CD4-positive, alpha-beta T cell (primary cell): ENCODE measurements at regions not wholly inside any gene's neighbourhood (a gene's known extent, or its start where the extent isn't known, plus 50 kb on each side); places are given as distances from the start of the nearest gene placed in this dataset.

Source experiments
- ATAC-seq: fragments of 200-7000 bp; cut with Tn5 transposase; one replicate; pipeline ENCODE4 v1.10.0; 2022; ENCODE audit warnings: mild to moderate bottlenecking; ENCODE audit not compliant: poor library complexity
- CTCF ChIA-PET: fragments of 350-600 bp; sonication (Branson Sonifier 250); formaldehyde crosslinking; loops from one replicate; lab custom pipeline; 2021; ENCODE audit warnings: antibody characterized with exemption, inconsistent platforms; lab: Charles Lee
- POLR2A ChIA-PET: fragments of 350-600 bp; sonication (Branson Sonifier 250); formaldehyde crosslinking; loops from one replicate; lab custom pipeline; 2021; ENCODE audit warnings: antibody characterized with exemption, inconsistent platforms; lab: Charles Lee
- DNase-seq, 14 experiments: peaks; one replicate each; pipeline ENCODE4 v3.0.0-alpha.2; 2013 to 2020; ENCODE audit warnings: mixed read lengths in 2 of 14
- H3K27ac ChIP-seq, 2 donors: one replicate each; pipeline versions ENCODE4 v1.5.1 to v1.7.0; 2013; ENCODE audit warnings: low read length in 2 of 2, low read depth in 1 of 2, mild to moderate bottlenecking in 1 of 2
- H3K27me3 ChIP-seq, 2 experiments: 1 replicate in 1 of 2; 2 replicates in 1 of 2; pipeline versions ENCODE4 v1.6.1 to v1.7.0; 2013; ENCODE audit warnings: low read length in 2 of 2, control low read depth in 1 of 2, mild to moderate bottlenecking in 1 of 2, moderate library complexity in 1 of 2; ENCODE audit not compliant: insufficient read depth in 2 of 2, control insufficient read depth in 1 of 2
- H3K36me3 ChIP-seq: one replicate; pipeline ENCODE4 v1.6.1; 2013; ENCODE audit warnings: low read length, control low read depth; ENCODE audit not compliant: insufficient read depth
- H3K4me1 ChIP-seq: one replicate; pipeline ENCODE4 v1.6.1; 2013; ENCODE audit warnings: low read length, control low read depth; ENCODE audit not compliant: insufficient read depth
- H3K4me3 ChIP-seq: one replicate; pipeline ENCODE4 v1.5.1; 2013; ENCODE audit warnings: mild to moderate bottlenecking, low read length, moderate library complexity
- H3K9me3 ChIP-seq, 2 experiments: 1 replicate in 1 of 2; 2 replicates in 1 of 2; pipeline versions ENCODE4 v1.6.1 to v1.7.0; 2013; ENCODE audit warnings: low read length in 2 of 2, mild to moderate bottlenecking in 2 of 2, control low read depth in 1 of 2, moderate library complexity in 1 of 2; ENCODE audit not compliant: control insufficient read depth in 1 of 2, insufficient read depth in 1 of 2
- H3K27ac Mint-ChIP-seq: one replicate; pipeline ENCODE4 v1.8.0; 2020; ENCODE audit warnings: mixed read lengths
- H3K27me3 Mint-ChIP-seq: one replicate; pipeline ENCODE4 v1.8.0; 2021; ENCODE audit warnings: mixed read lengths
- H3K36me3 Mint-ChIP-seq: one replicate; pipeline ENCODE4 v1.8.0; 2021; ENCODE audit warnings: low read depth, mixed read lengths
- H3K4me1 Mint-ChIP-seq: one replicate; pipeline ENCODE4 v1.8.0; 2021; ENCODE audit warnings: low read depth, mixed read lengths
- H3K4me3 Mint-ChIP-seq: one replicate; pipeline ENCODE4 v1.8.0; 2020; ENCODE audit warnings: mild to moderate bottlenecking, mixed read lengths
- H3K9me3 Mint-ChIP-seq: one replicate; pipeline ENCODE4 v1.8.0; 2020; ENCODE audit warnings: mixed read lengths
- intact Hi-C, 2 experiments: fragments of 100-400 bp; cut with DNase I in 1 of 2; cut with micrococcal nuclease in 1 of 2; formaldehyde crosslinking; loops; one replicate each; pipeline versions ENCODE4 v1.15.1 to v1.9.0; 2023 to 2025; cut with DNase I, micrococcal nuclease
- TF ChIP-seq, protein P1 (sequence below): fragments of 200-600 bp; IDR thresholded peaks from one replicate; pipeline ENCODE4 v1.8.0; 2022; ENCODE audit warnings: antibody characterized with exemption, mild to moderate bottlenecking

- Mint-ChIP-seq H3K9me3 (no peaks in the 10 kb centered on the region), H3K36me3 (no peaks in the 10 kb centered on the region), H3K27me3 (peaks cover 7% of the 10 kb centered on the region), H3K27ac (no peak overlapping the region), H3K4me1 (no peaks in the 10 kb centered on the region), H3K4me3 (no peak overlapping the region)
- ChIA-PET POLR2A (no interaction called here), CTCF (no interaction called here)
- TF ChIP-seq, protein P1, sequence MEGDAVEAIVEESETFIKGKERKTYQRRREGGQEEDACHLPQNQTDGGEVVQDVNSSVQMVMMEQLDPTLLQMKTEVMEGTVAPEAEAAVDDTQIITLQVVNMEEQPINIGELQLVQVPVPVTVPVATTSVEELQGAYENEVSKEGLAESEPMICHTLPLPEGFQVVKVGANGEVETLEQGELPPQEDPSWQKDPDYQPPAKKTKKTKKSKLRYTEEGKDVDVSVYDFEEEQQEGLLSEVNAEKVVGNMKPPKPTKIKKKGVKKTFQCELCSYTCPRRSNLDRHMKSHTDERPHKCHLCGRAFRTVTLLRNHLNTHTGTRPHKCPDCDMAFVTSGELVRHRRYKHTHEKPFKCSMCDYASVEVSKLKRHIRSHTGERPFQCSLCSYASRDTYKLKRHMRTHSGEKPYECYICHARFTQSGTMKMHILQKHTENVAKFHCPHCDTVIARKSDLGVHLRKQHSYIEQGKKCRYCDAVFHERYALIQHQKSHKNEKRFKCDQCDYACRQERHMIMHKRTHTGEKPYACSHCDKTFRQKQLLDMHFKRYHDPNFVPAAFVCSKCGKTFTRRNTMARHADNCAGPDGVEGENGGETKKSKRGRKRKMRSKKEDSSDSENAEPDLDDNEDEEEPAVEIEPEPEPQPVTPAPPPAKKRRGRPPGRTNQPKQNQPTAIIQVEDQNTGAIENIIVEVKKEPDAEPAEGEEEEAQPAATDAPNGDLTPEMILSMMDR, result no peak
- no peak for ATAC-seq
- no peak for DNase-seq
- H3K9me3 ChIP-seq, result no peaks in the 10 kb centered on the region
- no peaks in the 10 kb centered on the region for H3K36me3 ChIP-seq
- no peak overlapping the region for H3K4me3 ChIP-seq
- no peak overlapping the region for H3K27ac ChIP-seq
- intact Hi-C loops, result no loop called here
- H3K27me3 ChIP-seq, result peaks cover 0 to 3% of the 10 kb centered on the region in 2 experiments
- H3K4me1 ChIP-seq, result no peaks in the 10 kb centered on the region
Measured at GRCh38 chr2:88834376-88834775, 142.9 kb downstream of the RPIA start.

GRCh38 chr2:88834866-88835265, 143.4 kb downstream of the RPIA start:
- Histone ChIP-seq H3K36me3 (no peaks in the 10 kb centered on the region), H3K27me3 (peaks cover 0 to 3% of the 10 kb centered on the region in 2 experiments), H3K27ac (no peak overlapping the region), H3K9me3 (no peaks in the 10 kb centered on the region), H3K4me1 (no peaks in the 10 kb centered on the region), H3K4me3 (no peak overlapping the region)
- intact Hi-C loops, result no loop called here
- ATAC-seq (no peak), DNase-seq (no peak)
- Mint-ChIP-seq H3K36me3 (no peaks in the 10 kb centered on the region), H3K9me3 (no peaks in the 10 kb centered on the region), H3K27ac (no peak overlapping the region), H3K4me1 (no peaks in the 10 kb centered on the region), H3K4me3 (no peak overlapping the region), H3K27me3 (peaks cover 3% of the 10 kb centered on the region)
- ChIA-PET POLR2A (no interaction called here), CTCF (no interaction called here)
- TF ChIP-seq, protein P1, result no peak

DNA sequence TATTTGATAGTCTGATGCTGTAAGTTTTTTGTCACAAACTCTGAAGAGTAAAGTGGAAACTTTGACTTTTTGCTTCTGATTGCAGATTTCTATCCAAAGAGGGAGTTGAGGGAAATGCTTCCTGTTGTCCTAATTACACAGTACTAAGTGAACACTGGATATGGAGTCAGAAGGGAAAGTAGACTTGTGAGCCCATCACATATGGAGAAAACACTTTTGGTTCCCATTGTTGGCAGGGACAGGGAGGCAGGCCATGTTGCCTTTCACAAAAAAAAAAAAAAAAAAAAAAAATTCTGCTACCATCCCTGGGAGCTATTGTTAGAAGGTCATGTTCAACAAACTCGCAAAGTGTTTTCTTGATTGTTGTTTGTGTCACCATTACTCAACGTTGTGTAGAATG, 144.3 kb downstream of the RPIA start:
- Histone ChIP-seq H3K9me3 (no peaks in the 10 kb centered on the region), H3K27ac (no peak overlapping the region), H3K4me3 (no peak overlapping the region), H3K4me1 (no peaks in the 10 kb centered on the region), H3K36me3 (no peaks in the 10 kb centered on the region), H3K27me3 (peaks cover 0 to 3% of the 10 kb centered on the region in 2 experiments)
- no peak for DNase-seq
- no peaks in the 10 kb centered on the region for H3K36me3 Mint-ChIP-seq
- ChIA-PET CTCF (no interaction called here), POLR2A (no interaction called here)
- no peaks in the 10 kb centered on the region for H3K27me3 Mint-ChIP-seq
- no peak for ATAC-seq
- H3K27ac Mint-ChIP-seq, result no peak overlapping the region
- intact Hi-C loops, result no loop called here
- TF ChIP-seq, protein P1, result no peak
- H3K9me3 Mint-ChIP-seq, result no peaks in the 10 kb centered on the region
- no peaks in the 10 kb centered on the region for H3K4me1 Mint-ChIP-seq
- no peak overlapping the region for H3K4me3 Mint-ChIP-seq
